Left ventricle myocardium inferior (tissue), 1 donor: ENCODE measurements at regions not wholly inside any gene's neighbourhood (a gene's known extent, or its start where the extent isn't known, plus 50 kb on each side); places are given as distances from the start of the nearest gene placed in this dataset.

Source experiments
- DNase-seq: peaks from one replicate; pipeline ENCODE4 v3.0.0-alpha.2; 2020
- H3K27ac ChIP-seq: fragments of 200-600 bp; replicated peaks from 2 replicates; pipeline ENCODE4 v1.8.0; 2021
- H3K27me3 ChIP-seq: fragments of 200-600 bp; 2 replicates; pipeline ENCODE4 v1.8.0; 2021; ENCODE audit warnings: low read depth
- H3K36me3 ChIP-seq: fragments of 200-600 bp; 2 replicates; pipeline ENCODE4 v1.8.0; 2021
- H3K4me1 ChIP-seq: fragments of 200-600 bp; 2 replicates; pipeline ENCODE4 v1.8.0; 2021
- H3K4me3 ChIP-seq: fragments of 200-600 bp; 2 replicates; pipeline ENCODE4 v1.8.0; 2021; ENCODE audit warnings: mild to moderate bottlenecking, moderate library complexity
- H3K9me3 ChIP-seq: fragments of 200-600 bp; replicated peaks from 2 replicates; pipeline ENCODE4 v1.8.0; 2021
- CTCF ChIP-seq: fragments of 200-600 bp; IDR thresholded peaks from 2 replicates; pipeline ENCODE4 v1.8.0; 2021; ENCODE audit warnings: antibody characterized with exemption, mild to moderate bottlenecking, borderline replicate concordance
- intact Hi-C: fragments of 100-400 bp; cut with micrococcal nuclease; formaldehyde crosslinking; loops from one replicate; pipeline ENCODE4 v1.11.0; 2022
- donor health status: DM: no; HTN: yes; CAD: no; lungs with severe emphysema.

- H3K4me3 ChIP-seq: no peak overlapping the region
- intact Hi-C loops: no loop called here
- no peaks in the 10 kb centered on the region for H3K36me3 ChIP-seq
- H3K9me3 ChIP-seq: peaks cover 19% of the 10 kb centered on the region
- DNase-seq: no peak
- TF ChIP-seq CTCF: no peak
- H3K27ac ChIP-seq: no peak overlapping the region
- no peaks in the 10 kb centered on the region for H3K4me1 ChIP-seq
- H3K27me3 ChIP-seq: no peaks in the 10 kb centered on the region
Observed at GRCh38 chr5:40106847-40107246, 572.9 kb upstream of the PTGER4 start.

- no peak for TF ChIP-seq CTCF
- Histone ChIP-seq H3K27ac (no peak overlapping the region), H3K27me3 (no peaks in the 10 kb centered on the region), H3K4me3 (no peak overlapping the region), H3K36me3 (no peaks in the 10 kb centered on the region), H3K9me3 (peaks cover 9% of the 10 kb centered on the region), H3K4me1 (no peaks in the 10 kb centered on the region)
- DNase-seq: no peak
- intact Hi-C loops: no loop called here
Observed at GRCh38 chr5:40098313-40098712, 581.4 kb upstream of the PTGER4 start.

- intact Hi-C loops: no loop called here
- H3K27me3 ChIP-seq: no peaks in the 10 kb centered on the region
- no peak overlapping the region for H3K27ac ChIP-seq
- no peaks in the 10 kb centered on the region for H3K36me3 ChIP-seq
- no peaks in the 10 kb centered on the region for H3K4me1 ChIP-seq
- TF ChIP-seq CTCF: no peak
- H3K9me3 ChIP-seq: peaks cover 43% of the 10 kb centered on the region
- DNase-seq: no peak
- H3K4me3 ChIP-seq: no peak overlapping the region
Observed at GRCh38 chr5:40093550-40093949, 586.2 kb upstream of the PTGER4 start.

- H3K9me3 ChIP-seq: peaks cover 59% of the 10 kb centered on the region
- no peaks in the 10 kb centered on the region for H3K27me3 ChIP-seq
- H3K27ac ChIP-seq: no peak overlapping the region
- H3K4me3 ChIP-seq: no peak overlapping the region
- no peaks in the 10 kb centered on the region for H3K4me1 ChIP-seq
- no peak for TF ChIP-seq CTCF
- no peak for DNase-seq
- H3K36me3 ChIP-seq: no peaks in the 10 kb centered on the region
- intact Hi-C loops: no loop called here
Observed at GRCh38 chr5:40089269-40089668, 590.4 kb upstream of the PTGER4 start.

- no peak for TF ChIP-seq CTCF
- Histone ChIP-seq H3K4me1 (no peaks in the 10 kb centered on the region), H3K36me3 (no peaks in the 10 kb centered on the region), H3K27ac (no peak overlapping the region), H3K9me3 (peaks cover 27% of the 10 kb centered on the region), H3K27me3 (no peaks in the 10 kb centered on the region), H3K4me3 (no peak overlapping the region)
- DNase-seq: no peak
- intact Hi-C loops: no loop called here
Observed at GRCh38 chr5:40084614-40085013, 595.1 kb upstream of the PTGER4 start.

GRCh38 chr5:40082313-40082712, 597.4 kb upstream of the PTGER4 start:
- Histone ChIP-seq H3K36me3 (no peaks in the 10 kb centered on the region), H3K9me3 (peaks cover 10% of the 10 kb centered on the region), H3K27me3 (no peaks in the 10 kb centered on the region), H3K27ac (no peak overlapping the region), H3K4me1 (no peaks in the 10 kb centered on the region), H3K4me3 (no peak overlapping the region)
- DNase-seq: no peak
- intact Hi-C loops: no loop called here
- TF ChIP-seq CTCF: no peak
